GM21786 (cell line): ENCODE measurements at regions not wholly inside any gene's neighbourhood (a gene's known extent, or its start where the extent isn't known, plus 50 kb on each side); places are given as distances from the start of the nearest gene placed in this dataset.
"Not testable (repeated sequence)": the region's sequence is repeated elsewhere in the genome, so short reads cannot be mapped to it uniquely, and the experiment has no call there.

Experiments
- ATAC-seq: cut with Tn5 transposase; IDR thresholded peaks from one replicate; pipeline ENCODE4 v1.9.1; 2021; ENCODE audit not compliant: unreplicated experiment

- ATAC-seq, result no peak
These were observed 266.4 kb downstream of the CXCL12 start for GRCh38 chr10:44118500-44118899.

GRCh38 chr10:44116474-44116873 lies 268.4 kb downstream of the CXCL12 start:
- no peak for ATAC-seq

GRCh38 chr10:44115516-44115915 lies 269.4 kb downstream of the CXCL12 start:
- ATAC-seq, result no peak

GRCh38 chr10:44114441-44114840 lies 270.5 kb downstream of the CXCL12 start:
- no peak for ATAC-seq

- not testable (repeated sequence) for ATAC-seq
These were observed 272.6 kb downstream of the CXCL12 start for GRCh38 chr10:44112280-44112679.

- ATAC-seq, result no peak
These were observed 279.2 kb downstream of the CXCL12 start for GRCh38 chr10:44105696-44106095.

- ATAC-seq, result no peak
These were observed 282.1 kb downstream of the CXCL12 start for GRCh38 chr10:44102726-44103255.

- ATAC-seq, result no peak
These were observed 283.8 kb downstream of the CXCL12 start for GRCh38 chr10:44101082-44101481.

GRCh38 chr10:44099511-44099910 lies 285.4 kb downstream of the CXCL12 start:
- ATAC-seq, result no peak

GRCh38 chr10:44096217-44096616 lies 288.7 kb downstream of the CXCL12 start:
- not testable (repeated sequence) for ATAC-seq

- no peak for ATAC-seq
These were observed 295.2 kb downstream of the CXCL12 start for GRCh38 chr10:44089671-44090070.

GRCh38 chr10:44087403-44087802 lies 297.5 kb downstream of the CXCL12 start:
- no peak for ATAC-seq

- no peak for ATAC-seq
These were observed 301.0 kb downstream of the CXCL12 start for GRCh38 chr10:44083719-44084400.

- ATAC-seq, result no peak
These were observed 313.4 kb downstream of the CXCL12 start for GRCh38 chr10:44071479-44071878.

GRCh38 chr10:44070282-44070681 lies 314.6 kb downstream of the CXCL12 start:
- ATAC-seq, result no peak

- ATAC-seq, result no peak
These were observed 315.3 kb downstream of the CXCL12 start for GRCh38 chr10:44069573-44069972.

- no peak for ATAC-seq
These were observed 316.0 kb downstream of the CXCL12 start for GRCh38 chr10:44068716-44069482.

- ATAC-seq, result no peak
These were observed 317.5 kb downstream of the CXCL12 start for GRCh38 chr10:44067432-44067831.

- ATAC-seq, result no peak
These were observed 318.2 kb downstream of the CXCL12 start for GRCh38 chr10:44066527-44067255.

- no peak for ATAC-seq
These were observed 318.9 kb downstream of the CXCL12 start for GRCh38 chr10:44065788-44066526.
